ENCODE measurements at regions not wholly inside any gene's neighbourhood (a gene's known extent, or its start where the extent isn't known, plus 50 kb on each side); places are given as distances from the start of the nearest gene placed in this dataset.

DNA sequence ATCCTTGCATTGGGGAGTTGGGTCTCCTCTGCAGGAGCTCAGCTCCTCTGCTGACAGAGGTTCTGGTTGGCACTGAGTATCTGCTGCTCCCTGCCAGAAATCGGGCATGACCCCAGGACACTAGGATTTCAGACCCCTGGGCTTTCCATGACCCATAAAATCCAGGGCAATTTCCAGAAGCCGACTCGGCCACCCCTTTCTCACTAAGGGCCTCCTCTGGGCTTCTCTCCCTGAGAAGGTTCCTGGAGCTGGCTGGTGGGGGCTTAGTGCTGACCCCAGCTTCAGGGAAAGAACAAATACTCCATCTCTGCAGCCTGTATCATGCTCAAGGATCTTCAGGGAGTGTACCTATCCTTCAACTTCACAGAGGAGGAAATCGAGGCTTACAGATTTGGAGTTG is 603.4 kb downstream of the PTPRU start:
- DNase-seq: no peak

DNA sequence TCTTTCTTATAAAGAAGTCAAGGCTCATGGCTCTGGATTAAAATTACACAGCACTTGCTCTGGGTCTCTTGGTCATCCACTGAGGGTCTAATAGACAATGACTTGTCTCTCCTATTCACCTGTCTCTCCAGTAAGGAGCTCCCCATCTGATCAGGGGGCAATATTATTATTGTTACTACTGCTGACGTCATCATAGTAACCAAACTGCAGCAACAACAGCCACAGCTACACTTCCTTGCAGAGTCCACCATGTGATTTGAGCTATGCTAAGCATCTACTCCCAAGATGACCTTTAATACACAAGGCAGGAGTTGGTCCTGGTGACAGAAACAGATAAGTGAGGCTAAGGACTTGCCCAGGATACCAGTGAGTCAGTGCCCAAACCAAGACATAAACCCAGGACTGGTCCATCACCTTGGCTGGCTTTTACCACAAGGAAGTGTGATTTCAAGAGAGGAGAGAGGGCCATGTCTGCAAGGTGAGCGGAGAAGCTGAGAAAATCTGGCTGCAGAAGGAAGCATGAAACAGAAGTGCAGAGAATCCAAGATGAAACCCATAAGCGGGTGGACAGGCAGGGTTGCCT is 602.5 kb downstream of the PTPRU start:
- DNase-seq: no peak

DNA sequence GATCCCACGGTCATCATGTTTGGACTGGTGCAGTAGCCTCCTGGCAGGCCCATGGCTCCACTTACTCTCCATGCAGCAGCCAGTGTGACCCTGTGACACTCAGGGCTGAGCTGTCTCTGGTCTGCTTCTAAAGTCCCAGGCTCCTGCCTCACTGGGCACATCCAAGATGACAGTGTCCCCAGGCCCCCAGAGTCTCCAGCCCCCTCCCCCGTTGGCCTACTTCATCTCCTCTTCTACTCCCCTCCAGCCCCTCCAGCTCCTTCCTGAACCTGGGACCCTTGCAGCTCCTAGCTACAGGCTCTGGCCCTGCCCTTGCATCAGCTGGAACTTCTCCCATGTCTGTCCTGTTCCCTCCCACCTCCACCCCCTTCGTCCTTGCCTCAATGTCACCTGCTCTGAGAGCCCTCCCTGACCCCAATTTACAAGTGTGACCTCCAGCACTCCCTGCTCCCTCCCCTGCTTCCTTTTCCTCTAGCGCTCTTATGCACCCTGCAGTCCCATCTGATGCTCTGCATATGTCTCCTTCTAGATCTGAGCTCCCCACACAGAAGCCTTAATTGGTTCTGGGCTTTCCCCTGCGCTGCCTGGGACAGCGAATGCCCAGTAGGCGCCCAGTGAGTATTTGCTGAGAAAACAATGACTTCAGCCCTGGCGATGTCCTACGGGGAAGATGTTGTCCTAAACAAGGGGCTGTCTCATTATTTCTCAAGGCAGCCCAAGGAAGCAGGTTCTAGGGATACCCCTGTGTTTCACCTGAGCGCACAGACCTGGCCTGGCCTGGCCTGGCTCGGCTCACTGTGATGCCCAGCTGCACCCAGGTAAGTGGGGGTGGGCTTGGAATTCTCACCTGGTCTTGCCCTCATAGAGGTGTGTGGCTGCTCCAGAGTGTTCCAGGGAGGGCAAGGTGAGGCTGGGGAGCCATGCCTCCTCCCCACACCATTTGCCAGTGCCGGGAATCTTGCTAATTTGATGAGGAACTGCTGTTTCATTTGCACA is 600.6 kb downstream of the PTPRU start:
- no peak for DNase-seq

DNA sequence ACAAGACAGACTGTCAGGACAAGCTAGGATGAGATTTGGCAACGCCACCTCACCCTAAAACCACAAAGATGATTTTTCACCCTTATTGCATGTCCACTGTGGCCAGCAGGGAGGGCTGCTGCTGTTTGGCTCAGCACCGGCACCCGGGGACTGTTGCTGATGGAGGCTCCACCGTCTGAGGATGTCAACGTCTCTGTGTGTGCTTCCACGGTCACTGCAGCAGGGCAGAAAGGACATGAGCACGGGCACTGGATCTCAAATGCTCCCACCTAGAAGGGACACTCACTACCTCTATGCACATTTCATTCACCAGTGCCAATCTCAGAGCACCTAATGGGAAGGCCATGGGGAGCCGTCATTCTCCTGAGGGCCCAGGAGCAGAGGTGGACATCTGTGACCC is 599.6 kb downstream of the PTPRU start:
- no peak for DNase-seq

DNA sequence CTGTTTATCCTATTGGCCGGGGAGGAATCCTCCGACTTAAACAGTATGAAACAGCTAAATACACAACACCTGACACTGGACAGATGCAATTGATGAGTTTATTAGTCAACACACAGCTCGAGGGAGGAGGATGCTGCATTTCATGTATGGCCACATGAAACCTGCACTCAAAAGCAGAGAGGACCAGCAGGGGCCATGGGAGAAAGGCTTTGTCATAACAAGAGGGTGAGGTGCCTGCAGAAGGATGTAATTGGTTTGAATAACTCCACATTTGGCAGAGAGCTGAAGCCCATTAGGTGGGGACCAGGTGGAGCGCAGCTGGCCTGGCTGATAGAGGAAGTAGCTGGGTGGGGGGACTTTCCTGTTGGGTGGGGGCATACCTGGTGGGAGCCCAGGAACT is 599.1 kb downstream of the PTPRU start:
- no peak for DNase-seq

DNA sequence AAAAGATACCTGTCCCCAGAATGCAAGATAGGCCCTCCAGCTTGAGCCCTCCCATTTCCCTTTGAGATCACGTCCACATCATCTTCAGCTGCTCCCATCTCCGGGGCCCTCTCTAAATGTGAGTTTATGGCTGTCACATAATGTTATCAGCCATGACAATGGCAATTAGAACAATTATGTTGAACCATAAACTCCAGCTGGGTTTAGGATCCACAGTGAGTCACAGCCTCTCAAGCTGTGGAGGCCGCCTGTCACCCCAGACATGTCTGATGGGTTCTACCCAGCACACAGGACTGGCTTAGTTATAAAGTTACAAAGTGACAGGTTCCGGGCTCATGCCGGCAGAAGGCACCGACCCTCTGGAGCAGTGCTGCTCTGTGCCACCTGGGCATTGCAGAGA is 597.3 kb downstream of the PTPRU start:
- DNase-seq: no peak

DNA sequence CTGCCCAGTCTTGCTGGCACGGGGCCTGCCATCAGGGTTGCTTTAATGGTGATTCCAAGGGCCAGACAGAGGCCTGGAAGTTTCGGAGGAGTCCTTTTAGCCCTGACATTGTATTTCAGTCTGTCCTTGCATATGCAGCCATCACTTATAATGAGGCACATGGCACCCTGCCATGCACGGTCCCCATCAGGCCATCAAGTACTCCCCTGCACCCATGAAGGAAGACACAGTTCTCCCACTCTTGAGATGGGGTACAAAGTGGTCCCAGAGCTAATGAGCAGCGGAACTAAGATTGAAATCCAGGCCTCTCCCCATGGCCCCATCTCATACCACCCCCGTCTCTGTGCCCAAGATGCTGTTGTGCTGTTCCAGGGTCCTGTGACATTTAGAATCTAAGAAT is 596.6 kb downstream of the PTPRU start:
- DNase-seq: no peak

DNA sequence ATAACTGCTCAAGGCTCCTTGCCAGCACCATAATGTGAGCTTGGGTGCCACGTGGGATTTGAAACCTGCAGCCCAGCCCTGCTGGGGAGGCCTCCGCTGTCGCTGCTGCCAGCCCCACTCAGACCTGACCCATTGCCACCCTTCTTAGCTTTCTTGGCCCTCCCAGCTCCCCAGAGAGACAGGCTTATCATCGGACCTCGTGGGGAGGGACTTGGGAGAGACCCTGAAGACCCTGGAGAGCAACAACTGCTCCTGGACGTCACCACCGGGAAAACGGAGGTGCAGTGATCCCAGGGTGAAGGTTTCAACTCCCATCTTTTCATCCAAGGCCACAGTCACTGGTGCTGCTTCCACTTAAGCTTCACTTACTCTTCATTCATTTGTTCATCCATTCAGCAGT is 596.1 kb downstream of the PTPRU start:
- no peak for DNase-seq

DNA sequence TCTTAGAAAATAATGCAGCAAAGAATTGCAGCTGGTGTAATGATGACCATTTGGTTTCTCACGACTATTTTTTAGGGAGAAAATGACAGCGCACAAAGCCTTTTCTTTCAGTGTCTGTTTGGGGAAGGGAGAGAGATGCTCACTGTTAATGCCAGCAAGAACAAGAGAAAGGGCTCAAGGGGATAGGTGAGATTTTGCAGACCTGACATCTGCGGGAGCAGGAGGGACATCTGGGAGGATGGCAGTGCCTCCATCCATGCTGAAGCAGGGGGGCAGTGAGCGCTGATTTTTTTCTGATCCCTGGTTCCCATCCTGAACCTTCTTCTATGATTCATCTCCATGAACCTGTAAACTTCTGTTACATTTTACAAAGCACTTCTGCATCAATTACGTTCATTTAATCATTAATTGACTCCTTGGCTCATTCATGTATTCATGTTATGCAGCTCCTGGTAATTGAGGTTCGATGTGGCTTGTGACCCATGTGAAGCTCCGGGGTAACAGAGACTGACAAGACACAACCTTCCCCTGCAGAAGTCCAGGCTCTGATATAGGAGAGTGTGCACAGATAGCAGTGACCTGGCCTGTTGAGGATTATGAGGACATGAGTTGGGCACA is 595.3 kb downstream of the PTPRU start:
- DNase-seq: no peak

DNA sequence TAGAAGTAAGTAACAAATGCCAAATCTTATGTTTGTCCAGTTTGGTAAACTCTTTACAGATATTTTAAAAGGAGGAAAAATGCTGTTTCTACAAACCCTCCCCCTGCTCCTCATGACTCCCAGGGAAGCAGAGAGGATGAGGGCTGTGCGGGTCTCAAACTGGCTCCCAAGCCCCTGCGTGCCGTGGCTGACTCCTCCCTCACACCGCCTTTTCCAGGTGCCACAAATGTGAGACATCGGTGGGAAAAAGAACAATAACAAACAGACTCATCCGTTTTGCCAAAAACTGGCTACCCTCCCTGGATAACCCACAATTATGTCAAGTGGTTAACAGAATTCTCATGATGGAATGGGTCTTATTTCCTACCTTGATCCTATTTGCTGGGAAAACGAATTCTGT is 594.6 kb downstream of the PTPRU start:
- no peak for DNase-seq

DNA sequence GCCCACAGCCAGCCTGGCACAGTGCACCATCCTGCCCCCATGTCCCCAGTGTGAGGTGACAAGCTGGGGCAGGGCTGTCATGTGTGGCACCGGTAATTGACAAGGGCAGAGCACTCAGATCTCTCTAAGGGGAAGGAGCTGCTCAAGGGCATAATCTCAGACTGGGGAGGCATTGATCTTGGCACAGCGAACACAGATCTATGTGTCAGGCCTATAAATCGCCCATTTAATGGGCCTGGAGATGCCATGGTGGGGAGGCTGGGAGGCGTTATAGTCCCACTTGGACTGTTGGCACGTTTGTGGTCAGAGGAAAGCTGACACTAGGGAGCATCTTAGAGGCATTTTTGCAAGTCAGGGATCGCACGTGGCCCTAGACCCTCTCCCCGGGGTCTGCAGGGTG is 594.1 kb downstream of the PTPRU start:
- DNase-seq: no peak

DNA sequence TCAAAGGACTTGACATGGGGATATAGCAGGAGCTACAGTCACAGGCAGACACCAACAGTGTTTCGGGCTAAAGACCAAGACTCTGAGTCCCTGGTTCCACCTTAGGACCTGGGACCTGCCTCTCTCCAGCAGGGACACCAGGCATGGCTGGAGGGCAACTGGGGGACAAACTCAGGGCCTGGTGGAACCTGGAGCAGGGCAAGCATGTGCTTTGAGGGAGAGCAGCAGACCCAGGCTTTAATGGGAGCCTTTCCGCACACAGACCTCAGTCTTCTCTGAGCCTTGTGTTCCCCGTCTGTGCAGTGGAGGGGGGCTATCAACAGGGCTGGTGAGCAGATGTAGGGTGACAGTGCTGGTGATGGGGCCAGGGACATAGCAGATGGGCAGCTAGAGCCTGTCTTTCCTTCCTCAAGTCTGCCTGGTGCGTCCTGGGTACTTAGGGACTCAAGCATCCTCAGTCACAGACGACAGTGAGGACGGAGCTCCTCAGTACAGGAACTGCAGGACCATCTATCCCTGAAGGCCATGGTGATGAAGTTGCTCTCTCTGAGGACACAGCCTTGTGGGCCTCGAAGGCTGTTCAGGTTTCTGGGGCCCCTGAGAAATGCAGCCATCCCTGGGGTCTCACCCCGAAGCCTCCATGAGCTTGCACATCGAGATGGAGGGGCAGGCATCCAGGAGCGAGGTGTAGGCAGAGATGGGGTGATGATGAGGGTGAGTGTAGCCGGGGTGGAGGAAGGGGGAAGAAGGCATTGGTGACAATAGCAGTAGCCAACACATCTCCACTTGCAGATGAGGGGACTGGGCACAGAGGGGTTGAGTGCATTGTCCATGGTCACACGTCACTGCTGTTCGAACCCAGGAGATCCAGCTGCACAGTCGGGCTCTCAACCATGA is 593.4 kb downstream of the PTPRU start:
- DNase-seq: no peak

DNA sequence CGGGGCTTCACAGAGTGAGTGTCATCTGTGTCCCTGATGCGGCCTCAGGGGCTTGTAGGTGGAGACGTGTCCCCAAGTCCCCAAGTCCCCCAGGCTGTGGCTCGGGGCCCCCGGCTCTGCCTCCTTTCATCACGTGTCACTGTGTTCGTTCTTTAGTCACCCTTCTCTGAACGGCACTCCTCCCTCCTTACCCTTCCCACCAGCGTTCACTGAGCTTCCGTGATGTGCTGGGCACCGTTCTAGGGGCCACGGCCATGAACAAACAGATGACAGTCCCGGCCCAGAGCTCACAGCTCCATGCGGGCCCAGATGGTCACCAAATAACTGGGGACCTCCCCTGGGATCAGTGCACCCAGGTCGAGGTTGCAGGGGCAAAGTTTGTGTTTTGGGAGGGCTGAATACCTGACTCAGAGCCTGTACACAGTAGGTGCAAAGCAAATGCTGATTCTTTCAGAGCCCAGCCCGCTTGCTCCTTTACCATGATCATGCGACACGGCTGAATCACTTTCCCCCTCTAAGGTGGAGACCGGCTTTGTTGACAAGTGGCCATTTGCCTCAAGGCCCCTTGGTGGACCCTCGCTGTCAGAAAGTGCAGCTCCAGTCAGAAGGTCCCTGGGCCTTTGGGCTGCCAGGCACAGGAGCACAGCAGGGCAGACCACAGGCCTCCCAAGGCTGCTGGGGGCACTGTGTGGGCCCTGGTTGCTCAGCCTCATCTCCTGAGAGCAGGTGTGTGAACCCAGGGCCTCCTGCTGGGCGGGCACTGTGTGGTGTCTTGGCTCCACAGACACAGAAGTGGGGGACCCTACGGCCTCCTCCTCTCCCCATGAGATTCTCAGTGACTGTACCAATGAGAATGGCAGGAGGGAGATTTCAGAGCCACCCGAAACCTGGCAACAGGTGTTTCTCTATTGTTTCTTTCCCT is 592.5 kb downstream of the PTPRU start:
- no peak for DNase-seq

DNA sequence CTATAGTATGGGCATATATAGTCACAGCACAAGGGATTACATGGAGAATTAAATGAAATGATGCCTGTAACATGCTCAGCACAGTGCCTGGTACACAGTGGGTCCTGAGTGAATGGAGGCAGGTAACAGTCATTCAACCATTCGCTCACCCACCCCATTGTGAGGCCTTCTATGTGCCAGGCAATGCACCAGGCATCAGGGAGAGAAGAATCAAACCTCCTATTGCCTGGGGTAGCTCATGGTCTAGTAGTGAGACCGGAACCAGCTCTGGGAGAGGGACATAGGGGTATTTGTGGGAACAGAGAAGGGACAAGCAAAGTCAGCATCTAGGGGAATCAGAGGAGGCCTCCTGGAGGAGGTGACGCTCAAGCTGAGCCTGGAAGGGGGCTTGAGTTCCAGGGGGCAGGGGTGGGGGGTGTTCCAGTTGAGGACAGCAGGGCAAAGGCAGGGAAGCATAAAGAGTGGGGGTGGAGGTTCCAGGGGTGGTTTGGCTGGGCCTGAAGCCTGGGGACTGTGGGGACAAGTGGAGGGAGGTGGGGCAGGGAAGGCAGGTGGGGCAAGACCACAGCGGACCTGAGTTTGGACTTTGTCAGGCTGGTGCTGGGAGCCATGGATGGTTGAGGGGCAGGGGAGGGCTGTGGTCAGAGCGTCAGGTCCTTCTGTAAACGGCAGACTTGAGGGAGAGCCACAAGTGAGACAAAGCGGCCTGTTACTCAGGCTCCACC is 591.6 kb downstream of the PTPRU start:
- no peak for DNase-seq

DNA sequence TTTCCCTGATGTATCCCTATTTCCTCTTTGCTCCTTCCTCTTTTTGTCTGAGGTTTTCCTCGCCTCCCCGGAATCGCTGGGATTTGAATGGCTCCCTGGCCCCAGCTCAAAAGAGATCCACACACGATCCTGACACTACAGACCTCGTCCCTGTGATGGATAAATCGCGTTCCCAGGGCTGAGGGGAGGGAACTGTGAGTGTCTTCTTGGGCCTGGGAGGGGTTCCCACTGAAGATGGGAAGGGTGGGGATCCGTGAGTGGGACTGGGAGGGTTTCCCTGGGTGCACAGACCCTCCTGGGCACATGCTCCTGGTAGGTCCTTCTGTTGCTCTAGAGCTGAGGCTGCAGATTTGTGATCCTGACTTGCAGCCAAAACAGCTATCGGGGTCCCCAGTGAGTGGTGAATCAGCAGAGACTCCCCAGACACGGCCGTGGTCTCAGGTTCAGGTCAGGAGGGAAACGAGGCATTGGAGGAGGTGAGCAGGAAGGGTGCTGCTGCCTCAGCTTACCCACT is 591.0 kb downstream of the PTPRU start:
- DNase-seq: no peak

DNA sequence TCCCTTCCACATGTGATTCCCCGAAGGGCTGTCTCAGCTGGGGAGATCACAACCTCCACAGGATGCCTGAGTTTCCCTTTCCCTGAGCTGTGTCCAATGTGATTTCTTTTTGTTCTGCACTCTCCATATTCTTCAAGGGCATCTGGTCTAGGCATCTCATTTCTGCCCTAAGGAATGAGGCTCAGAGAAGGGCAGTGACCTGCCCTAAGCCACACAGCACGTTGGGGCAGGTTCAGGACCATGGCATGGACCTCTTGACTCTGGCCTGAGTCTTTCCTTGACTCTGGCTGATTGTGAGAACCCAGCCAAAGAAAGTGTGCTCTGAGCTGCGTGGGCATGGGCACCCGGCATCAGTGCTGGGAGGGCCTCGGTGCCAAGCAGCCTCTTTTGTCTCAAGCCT is 590.3 kb downstream of the PTPRU start:
- DNase-seq: no peak

DNA sequence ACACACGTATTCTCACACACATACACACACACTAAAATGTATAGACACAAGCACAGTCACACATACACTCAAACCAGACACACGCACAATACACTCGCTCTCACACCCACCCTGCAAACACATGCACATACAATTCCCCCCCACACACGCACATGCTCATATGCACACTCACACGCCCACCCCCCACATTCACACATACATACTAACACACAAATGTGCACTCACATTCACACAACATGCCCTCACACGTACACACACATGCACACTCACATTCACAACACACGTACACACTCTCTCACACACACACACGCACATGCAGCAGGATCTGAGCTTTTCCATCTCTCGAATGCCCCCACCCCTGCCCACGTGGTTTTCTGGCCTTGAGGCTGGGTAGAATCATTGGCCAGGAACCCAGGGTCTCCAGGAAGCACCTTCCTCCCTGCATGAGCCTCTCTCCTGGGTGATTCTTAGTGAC is 589.7 kb downstream of the PTPRU start:
- no peak for DNase-seq

DNA sequence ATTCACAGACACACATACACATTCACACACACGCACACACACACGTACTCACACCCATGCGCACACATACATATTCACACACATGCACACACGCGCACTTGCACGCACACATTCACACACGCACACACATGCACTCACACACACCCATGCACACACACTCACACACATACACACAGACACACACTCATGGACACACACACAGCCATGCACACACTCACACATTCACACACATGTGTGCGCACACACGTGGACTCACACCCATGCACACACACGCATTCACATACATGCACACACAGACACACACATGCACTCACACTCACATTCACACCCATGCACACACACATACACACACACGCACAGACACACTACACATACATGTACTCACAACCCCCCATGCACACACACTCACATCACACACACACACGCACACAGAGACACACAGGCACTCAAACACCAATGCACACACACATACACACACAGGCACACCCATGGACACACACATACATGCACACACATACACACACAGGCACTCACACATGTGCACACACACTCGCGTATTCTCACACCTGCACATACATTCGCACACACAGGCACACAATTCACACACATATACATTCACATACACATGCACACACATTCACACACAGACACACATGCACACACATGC is 589.1 kb downstream of the PTPRU start:
- DNase-seq: no peak

DNA sequence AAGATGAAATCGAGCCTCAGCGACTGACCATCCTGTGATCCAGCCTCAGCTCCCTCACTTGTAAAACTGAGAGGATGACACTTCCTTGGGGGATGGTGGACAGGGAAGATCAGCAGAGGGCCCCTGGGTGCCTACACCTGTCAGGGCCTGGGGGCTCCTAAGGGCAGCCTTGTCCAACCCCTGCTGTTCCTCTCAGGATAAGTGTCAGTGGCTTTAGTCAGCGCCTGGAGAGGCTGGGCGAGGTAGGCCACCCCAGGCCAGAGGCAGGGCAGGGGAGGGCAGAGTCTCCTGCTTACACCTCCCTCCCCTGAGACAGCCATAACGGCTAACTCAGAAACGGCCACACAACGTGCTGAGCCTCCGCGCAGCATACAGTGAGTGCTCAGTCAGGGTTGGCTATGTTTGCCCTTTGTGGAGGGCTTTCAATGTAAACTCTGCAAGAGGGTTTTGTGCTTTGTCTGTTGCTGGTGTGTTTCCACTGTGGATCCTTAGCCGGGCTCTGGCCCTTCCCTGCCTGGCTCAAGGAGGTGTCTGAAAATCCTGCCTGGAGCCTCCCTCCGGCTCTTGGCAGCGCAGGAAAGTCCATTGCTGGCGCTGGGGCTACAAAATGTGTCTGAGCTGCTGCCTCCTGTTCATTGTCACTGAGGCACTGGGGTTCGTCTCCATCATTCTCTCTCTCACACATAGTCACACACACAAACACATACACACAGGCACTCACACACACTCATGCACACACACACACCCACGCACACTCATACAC is 588.4 kb downstream of the PTPRU start:
- DNase-seq: no peak
